MM.1S (cell line): ENCODE measurements at regions not wholly inside any gene's neighbourhood (a gene's known extent, or its start where the extent isn't known, plus 50 kb on each side); places are given as distances from the start of the nearest gene placed in this dataset.

Experiments
- DNase-seq: peaks from one replicate; pipeline ENCODE4 v3.0.0-alpha.2; 2015
- H2AFZ ChIP-seq: fragments of 300-600 bp; sonication (generic); 2 replicates; pipeline ENCODE4 v1.6.0; 2016; ENCODE audit warnings: antibody characterized with exemption, low read length
- H3F3A ChIP-seq: fragments of 300-600 bp; sonication (generic); 2 replicates; pipeline ENCODE4 v1.6.1; 2016; ENCODE audit warnings: mild to moderate bottlenecking, antibody characterized with exemption, low read length, moderate library complexity, mixed read lengths; ENCODE audit not compliant: insufficient read depth
- H3K27ac ChIP-seq: fragments of 300-600 bp; sonication (generic); 2 replicates; pipeline ENCODE4 v1.5.1; 2016; ENCODE audit warnings: mild to moderate bottlenecking, low read length
- H3K27me3 ChIP-seq: fragments of 300-600 bp; sonication (generic); replicated peaks from 2 replicates; pipeline ENCODE4 v1.6.0; 2016; ENCODE audit warnings: low read length; ENCODE audit not compliant: insufficient read depth
- H3K36me3 ChIP-seq: fragments of 300-600 bp; sonication (generic); replicated peaks from 2 replicates; pipeline ENCODE4 v1.6.1; 2016; ENCODE audit warnings: mild to moderate bottlenecking, low read length, mixed read lengths; ENCODE audit not compliant: insufficient read depth
- H3K4me1 ChIP-seq: fragments of 300-600 bp; sonication (generic); 2 replicates; pipeline ENCODE4 v1.6.1; 2016; ENCODE audit warnings: low read length, mixed read lengths
- H3K4me2 ChIP-seq: fragments of 300-600 bp; sonication (generic); 2 replicates; pipeline ENCODE4 v1.6.0; 2016; ENCODE audit warnings: low read depth, low read length
- H3K4me3 ChIP-seq: fragments of 300-600 bp; sonication (generic); 2 replicates; pipeline ENCODE4 v1.5.1; 2016; ENCODE audit warnings: low read length, mixed read lengths
- H3K79me2 ChIP-seq: fragments of 300-600 bp; sonication (generic); 2 replicates; pipeline ENCODE4 v1.6.1; 2016; ENCODE audit warnings: mixed run types, low read length, mixed read lengths
- H3K9ac ChIP-seq: fragments of 300-600 bp; sonication (generic); 2 replicates; pipeline ENCODE4 v1.6.1; 2016; ENCODE audit warnings: low read length, mixed read lengths
- H3K9me2 ChIP-seq: fragments of 300-600 bp; sonication (generic); replicated peaks from 2 replicates; pipeline ENCODE4 v1.6.1; 2016; ENCODE audit warnings: mild to moderate bottlenecking, low read length, mixed read lengths; ENCODE audit not compliant: insufficient read depth
- H3K9me3 ChIP-seq: fragments of 300-600 bp; sonication (generic); replicated peaks from 2 replicates; pipeline ENCODE4 v1.6.1; 2016; ENCODE audit warnings: mild to moderate bottlenecking, low read length, mixed read lengths; ENCODE audit not compliant: insufficient read depth
- H4K20me1 ChIP-seq: fragments of 300-600 bp; sonication (generic); 2 replicates; pipeline ENCODE4 v1.6.1; 2016; ENCODE audit warnings: mild to moderate bottlenecking, low read length, moderate library complexity, mixed read lengths; ENCODE audit not compliant: insufficient read depth
- CTCF ChIP-seq: fragments of 300-600 bp; sonication (generic); IDR thresholded peaks from 2 replicates; pipeline ENCODE4 v1.5.1; 2016; ENCODE audit warnings: antibody characterized with exemption, low read length, mixed read lengths
- EZH2 ChIP-seq: fragments of 300-600 bp; sonication (generic); optimal IDR thresholded peaks from 2 replicates; pipeline ENCODE3; 2017; ENCODE audit warnings: low read depth, mild to moderate bottlenecking, antibody characterized with exemption, low read length, mixed read lengths
- EZH2phosphoT487 ChIP-seq: fragments of 300-600 bp; sonication (generic); IDR thresholded peaks from 2 replicates; pipeline ENCODE4 v1.6.1; 2018; ENCODE audit warnings: antibody characterized with exemption, low read length

DNA sequence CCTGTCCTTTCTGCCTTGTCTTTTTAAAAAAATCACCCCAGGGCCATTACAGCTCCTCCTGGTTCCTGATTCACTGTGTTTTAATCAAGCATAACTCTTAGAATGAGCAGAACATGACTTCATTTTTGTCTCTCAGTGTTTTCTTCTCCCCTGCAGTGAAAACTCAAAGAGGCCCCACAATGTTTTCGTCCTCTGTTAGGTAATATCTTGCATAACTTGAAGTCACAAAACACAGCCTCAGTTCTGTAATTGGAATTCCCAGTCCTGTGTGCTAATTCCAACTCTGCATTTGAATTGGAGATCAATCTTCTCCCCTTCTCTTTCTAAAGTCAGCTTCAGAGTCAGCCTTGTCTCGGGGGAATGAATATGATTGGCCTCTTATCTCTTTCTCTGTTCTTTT is 186.5 kb upstream of the NAV2 start:
- H3K9ac ChIP-seq = no peak overlapping the region
- H3K9me3 ChIP-seq = no peaks in the 10 kb centered on the region
- no peaks in the 10 kb centered on the region for H3F3A ChIP-seq
- H2AFZ ChIP-seq = no peak overlapping the region
- H3K27me3 ChIP-seq = no peaks in the 10 kb centered on the region
- no peak for DNase-seq
- H4K20me1 ChIP-seq = no peaks in the 10 kb centered on the region
- H3K4me2 ChIP-seq = no peak overlapping the region
- no peaks in the 10 kb centered on the region for H3K9me2 ChIP-seq
- TF ChIP-seq EZH2 = no peak
- TF ChIP-seq EZH2phosphoT487 = no peak
- TF ChIP-seq CTCF = no peak
- H3K79me2 ChIP-seq = peaks cover 47% of the 10 kb centered on the region
- H3K27ac ChIP-seq = no peak overlapping the region
- no peaks in the 10 kb centered on the region for H3K36me3 ChIP-seq
- no peaks in the 10 kb centered on the region for H3K4me1 ChIP-seq
- H3K4me3 ChIP-seq = no peak overlapping the region

DNA sequence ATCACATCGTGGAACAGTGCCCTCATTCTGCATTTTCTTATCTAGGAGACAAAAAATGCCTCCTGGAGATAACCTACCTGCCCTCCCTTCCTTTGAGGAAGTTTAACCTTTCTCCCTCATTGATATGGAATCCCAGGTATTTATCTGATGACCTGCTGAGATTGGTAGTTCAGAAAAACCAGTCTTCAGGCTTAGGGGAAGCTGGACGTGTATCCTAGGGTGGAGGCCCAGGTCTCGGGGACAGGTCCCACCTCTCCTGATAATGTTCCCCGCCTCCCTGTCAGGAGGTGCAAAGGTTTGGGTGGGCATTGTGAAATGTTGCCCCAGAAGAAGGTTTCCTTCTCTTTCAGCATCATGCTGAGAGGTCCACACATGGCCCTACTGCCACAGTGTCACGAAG is 186.9 kb upstream of the NAV2 start:
- H3K27ac ChIP-seq = no peak overlapping the region
- H4K20me1 ChIP-seq = no peaks in the 10 kb centered on the region
- no peak overlapping the region for H3K4me2 ChIP-seq
- TF ChIP-seq CTCF (no peak), EZH2phosphoT487 (no peak), EZH2 (no peak)
- H3K4me3 ChIP-seq = no peak overlapping the region
- no peaks in the 10 kb centered on the region for H3K27me3 ChIP-seq
- no peaks in the 10 kb centered on the region for H3K9me3 ChIP-seq
- no peaks in the 10 kb centered on the region for H3K4me1 ChIP-seq
- H3F3A ChIP-seq = no peaks in the 10 kb centered on the region
- no peak for DNase-seq
- peaks cover 51% of the 10 kb centered on the region for H3K79me2 ChIP-seq
- no peak overlapping the region for H2AFZ ChIP-seq
- no peaks in the 10 kb centered on the region for H3K9me2 ChIP-seq
- H3K9ac ChIP-seq = no peak overlapping the region
- H3K36me3 ChIP-seq = no peaks in the 10 kb centered on the region

DNA sequence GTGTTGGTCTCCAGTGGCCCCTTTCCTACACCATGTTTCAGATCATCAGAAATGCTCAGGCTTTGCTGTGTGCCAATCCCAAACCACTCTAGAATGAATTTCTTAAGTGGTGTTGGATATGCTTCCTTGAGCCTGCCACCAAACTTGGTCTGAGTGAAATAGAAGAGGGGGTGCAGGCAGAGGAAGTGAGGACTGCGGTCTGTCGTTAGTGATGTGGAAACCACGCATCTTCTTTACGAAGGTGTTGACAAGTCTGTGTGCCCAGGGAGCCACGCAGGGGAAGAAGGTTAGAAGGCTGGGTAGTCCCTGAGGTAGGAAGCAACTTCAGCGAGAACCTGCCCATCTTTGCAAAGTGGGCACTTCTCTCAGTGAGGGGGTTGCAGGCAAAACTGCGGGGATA is 187.4 kb upstream of the NAV2 start:
- no peak overlapping the region for H3K27ac ChIP-seq
- H3K9me2 ChIP-seq = no peaks in the 10 kb centered on the region
- no peaks in the 10 kb centered on the region for H4K20me1 ChIP-seq
- H3K4me3 ChIP-seq = no peak overlapping the region
- H3K27me3 ChIP-seq = no peaks in the 10 kb centered on the region
- no peaks in the 10 kb centered on the region for H3K4me1 ChIP-seq
- peaks cover 51% of the 10 kb centered on the region for H3K79me2 ChIP-seq
- no peak overlapping the region for H3K9ac ChIP-seq
- H3K4me2 ChIP-seq = no peak overlapping the region
- no peak overlapping the region for H2AFZ ChIP-seq
- no peaks in the 10 kb centered on the region for H3K9me3 ChIP-seq
- no peaks in the 10 kb centered on the region for H3K36me3 ChIP-seq
- H3F3A ChIP-seq = no peaks in the 10 kb centered on the region
- no peak for TF ChIP-seq EZH2
- TF ChIP-seq EZH2phosphoT487 = no peak
- DNase-seq = no peak

DNA sequence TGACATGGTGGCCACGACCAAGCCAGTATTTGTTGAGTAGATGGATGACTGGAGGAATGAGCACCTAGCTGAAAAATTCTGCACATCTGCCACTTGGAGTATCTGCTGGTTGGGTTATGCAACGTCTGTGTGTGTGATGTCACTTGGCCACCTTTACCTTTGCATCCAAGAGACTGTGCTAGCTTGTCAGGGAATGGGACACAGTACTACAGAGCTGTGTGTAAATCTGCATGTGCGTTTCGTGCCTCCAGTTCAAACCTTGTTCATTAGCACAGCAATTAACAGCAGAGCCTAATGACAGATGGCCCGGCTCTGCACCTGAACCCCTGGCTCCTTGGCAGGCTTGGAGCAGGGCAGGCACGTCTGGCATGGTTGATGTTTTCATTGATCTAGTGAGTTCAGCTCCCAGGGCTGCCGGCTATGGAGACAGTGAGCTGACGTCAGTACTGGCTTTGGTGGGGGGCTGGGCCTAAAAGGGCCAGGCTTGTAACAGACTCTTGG is 188.4 kb upstream of the NAV2 start:
- Histone ChIP-seq H3K9me2 (no peaks in the 10 kb centered on the region), H3K9me3 (no peaks in the 10 kb centered on the region), H2AFZ (no peak overlapping the region), H3K9ac (no peak overlapping the region), H3K36me3 (no peaks in the 10 kb centered on the region), H3K27ac (no peak overlapping the region), H3K79me2 (peaks cover 52% of the 10 kb centered on the region), H4K20me1 (no peaks in the 10 kb centered on the region), H3F3A (no peaks in the 10 kb centered on the region), H3K4me2 (no peak overlapping the region), H3K27me3 (no peaks in the 10 kb centered on the region), H3K4me3 (no peak overlapping the region), H3K4me1 (peaks cover 2% of the 10 kb centered on the region)
- TF ChIP-seq CTCF = no peak
- TF ChIP-seq EZH2 = no peak
- no peak for TF ChIP-seq EZH2phosphoT487
- DNase-seq = no peak
